ENCODE measurements at regions not wholly inside any gene's neighbourhood (a gene's known extent, or its start where the extent isn't known, plus 50 kb on each side); places are given as distances from the start of the nearest gene placed in this dataset.

DNA sequence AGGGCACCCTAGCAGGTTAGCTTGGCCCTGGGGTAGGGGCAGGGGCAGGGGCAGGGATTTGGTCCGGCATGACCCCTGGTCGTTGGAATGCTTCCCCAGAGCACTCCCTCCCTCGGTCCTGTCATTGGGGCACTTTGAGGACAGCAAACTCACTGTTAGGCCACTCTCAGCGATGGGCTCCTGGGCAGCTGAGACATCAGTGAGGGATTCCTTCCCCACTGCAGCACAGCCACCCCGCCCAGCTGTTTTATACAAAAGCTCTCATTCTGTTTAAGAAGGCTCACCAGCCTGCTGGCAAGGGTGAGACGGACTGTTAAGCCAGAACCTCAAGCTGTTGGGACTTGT is 86.9 kb upstream of the F3 start:
- no peaks in the 10 kb centered on the region for H3K36me3 ChIP-seq (replicated peaks in 1 of 2; ENCODE audit: control insufficient read depth in 2 of 2, insufficient read depth in 2 of 2, low read length in 2 of 2)
- no peaks in the 10 kb centered on the region for H3K9me3 ChIP-seq (replicated peaks in 1 of 2; ENCODE audit: control insufficient read depth in 2 of 2, insufficient read depth in 1 of 2, low read depth in 1 of 2, low read length in 2 of 2)
- H3K9ac ChIP-seq (ENCODE audit: low read depth, low read length, poor library complexity), result no peak overlapping the region
- no peak overlapping the region for H4K91ac ChIP-seq (ENCODE audit: low read depth, low read length, poor library complexity)
- no peak overlapping the region for H2AK5ac ChIP-seq (ENCODE audit: low read depth, low read length)
- no peak overlapping the region for H3K4ac ChIP-seq (ENCODE audit: low read length)
- H3K27ac ChIP-seq (replicated peaks; ENCODE audit: low read length), result no peak overlapping the region
- H2BK15ac ChIP-seq (ENCODE audit: low read length), result no peak overlapping the region
- H3K14ac ChIP-seq (ENCODE audit: low read length), result no peak overlapping the region
- H3K4me2 ChIP-seq (ENCODE audit: insufficient read depth, low read length, poor library complexity, severe bottlenecking), result no peak overlapping the region
- no peak overlapping the region for H2BK120ac ChIP-seq (ENCODE audit: low read depth, low read length)
- H2AFZ ChIP-seq (ENCODE audit: low read length), result no peak overlapping the region
- no peak overlapping the region for H3K23ac ChIP-seq (ENCODE audit: low read depth, low read length, poor library complexity)
- H2BK12ac ChIP-seq (ENCODE audit: low read length), result no peak overlapping the region
- WGBS, 2 donors (ENCODE audit: extremely low coverage in 2 of 2, insufficient read length in 2 of 2, insufficient replicate concordance in 1 of 2), result no CpG with 5 or more reads among the region's 6 CpGs
- no peak overlapping the region for H3K4me3 ChIP-seq (ENCODE audit: low read length in 2 of 2)
- no peak overlapping the region for H3K18ac ChIP-seq (ENCODE audit: low read length)
- no peak for DNase-seq (ENCODE audit: low spot score)
- H3K4me1 ChIP-seq (ENCODE audit: control insufficient read depth in 2 of 2, insufficient read depth in 1 of 2, low read depth in 1 of 2, low read length in 2 of 2), result peaks cover 6 to 8% of the 10 kb centered on the region in 2 donors
- no peaks in the 10 kb centered on the region for H3K79me1 ChIP-seq (ENCODE audit: low read depth, low read length)
- H4K8ac ChIP-seq (ENCODE audit: low read depth, low read length), result no peak overlapping the region
- H2BK5ac ChIP-seq (ENCODE audit: low read length), result no peak overlapping the region
- no peaks in the 10 kb centered on the region for H3K27me3 ChIP-seq (ENCODE audit: control insufficient read depth in 3 of 3, insufficient read depth in 3 of 3, low read depth in 1 of 3, low read length in 3 of 3)

DNA sequence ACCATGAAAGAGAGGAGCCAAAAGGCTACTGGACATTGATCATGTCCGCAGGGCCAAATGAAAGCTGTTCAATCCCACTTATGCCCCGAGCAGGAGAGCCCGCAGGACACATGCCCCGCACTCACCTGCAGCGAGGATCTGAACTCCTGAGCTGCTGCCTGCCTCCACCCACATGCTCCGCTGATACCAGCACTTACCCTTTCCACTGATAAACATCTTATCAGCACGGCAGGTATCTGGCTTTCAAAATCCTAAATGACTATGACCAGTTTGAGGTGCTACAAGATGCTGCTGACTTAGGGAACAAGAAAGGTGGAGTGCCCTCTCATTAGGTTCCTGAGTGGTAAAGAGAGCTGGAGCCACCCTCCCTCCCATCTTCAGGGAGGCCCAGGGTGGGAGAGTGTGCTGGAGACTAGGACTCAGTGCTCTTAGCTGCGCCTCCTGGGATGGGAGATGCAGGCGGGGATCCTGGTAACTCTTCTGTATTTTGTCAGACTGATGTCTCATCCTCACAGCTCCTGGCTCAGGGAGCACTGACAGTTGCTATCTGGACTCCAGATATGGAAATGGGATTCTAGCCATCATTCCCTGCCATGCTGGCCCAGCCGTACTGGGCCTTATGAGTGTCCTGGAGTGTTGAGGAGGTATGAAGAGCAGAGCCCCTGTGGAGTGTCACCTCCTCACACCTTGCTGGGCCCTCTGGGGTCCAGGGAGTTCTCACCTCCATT is 86.4 kb upstream of the F3 start:
- H3K27ac ChIP-seq (replicated peaks; ENCODE audit: low read length), result no peak overlapping the region
- H3K27me3 ChIP-seq (ENCODE audit: control insufficient read depth in 3 of 3, insufficient read depth in 3 of 3, low read depth in 1 of 3, low read length in 3 of 3), result no peaks in the 10 kb centered on the region
- no peaks in the 10 kb centered on the region for H3K9me3 ChIP-seq (replicated peaks in 1 of 2; ENCODE audit: control insufficient read depth in 2 of 2, insufficient read depth in 1 of 2, low read depth in 1 of 2, low read length in 2 of 2)
- H2BK12ac ChIP-seq (ENCODE audit: low read length), result no peak overlapping the region
- H2BK120ac ChIP-seq (ENCODE audit: low read depth, low read length), result no peak overlapping the region
- H3K36me3 ChIP-seq (replicated peaks in 1 of 2; ENCODE audit: control insufficient read depth in 2 of 2, insufficient read depth in 2 of 2, low read length in 2 of 2), result no peaks in the 10 kb centered on the region
- H4K91ac ChIP-seq (ENCODE audit: low read depth, low read length, poor library complexity), result no peak overlapping the region
- H3K14ac ChIP-seq (ENCODE audit: low read length), result no peak overlapping the region
- no peak overlapping the region for H3K23ac ChIP-seq (ENCODE audit: low read depth, low read length, poor library complexity)
- peak overlapping the region in 1 of 2 donors; percentile 25 for H3K4me3 ChIP-seq (ENCODE audit: low read length in 2 of 2)
- H2AK5ac ChIP-seq (ENCODE audit: low read depth, low read length), result no peak overlapping the region
- H2AFZ ChIP-seq (ENCODE audit: low read length), result no peak overlapping the region
- no peak overlapping the region for H3K4ac ChIP-seq (ENCODE audit: low read length)
- no peak overlapping the region for H2BK15ac ChIP-seq (ENCODE audit: low read length)
- H3K4me1 ChIP-seq (ENCODE audit: control insufficient read depth in 2 of 2, insufficient read depth in 1 of 2, low read depth in 1 of 2, low read length in 2 of 2), result peaks cover 11 to 14% of the 10 kb centered on the region in 2 donors
- DNase-seq (ENCODE audit: low spot score), result no peak
- no peak overlapping the region for H3K9ac ChIP-seq (ENCODE audit: low read depth, low read length, poor library complexity)
- no CpG with 5 or more reads among the region's 10 CpGs for WGBS, 2 donors (ENCODE audit: extremely low coverage in 2 of 2, insufficient read length in 2 of 2, insufficient replicate concordance in 1 of 2)
- H2BK5ac ChIP-seq (ENCODE audit: low read length), result no peak overlapping the region
- H3K18ac ChIP-seq (ENCODE audit: low read length), result peak overlapping the region; percentile 15
- H4K8ac ChIP-seq (ENCODE audit: low read depth, low read length), result no peak overlapping the region
- no peaks in the 10 kb centered on the region for H3K79me1 ChIP-seq (ENCODE audit: low read depth, low read length)
- no peak overlapping the region for H3K4me2 ChIP-seq (ENCODE audit: insufficient read depth, low read length, poor library complexity, severe bottlenecking)

DNA sequence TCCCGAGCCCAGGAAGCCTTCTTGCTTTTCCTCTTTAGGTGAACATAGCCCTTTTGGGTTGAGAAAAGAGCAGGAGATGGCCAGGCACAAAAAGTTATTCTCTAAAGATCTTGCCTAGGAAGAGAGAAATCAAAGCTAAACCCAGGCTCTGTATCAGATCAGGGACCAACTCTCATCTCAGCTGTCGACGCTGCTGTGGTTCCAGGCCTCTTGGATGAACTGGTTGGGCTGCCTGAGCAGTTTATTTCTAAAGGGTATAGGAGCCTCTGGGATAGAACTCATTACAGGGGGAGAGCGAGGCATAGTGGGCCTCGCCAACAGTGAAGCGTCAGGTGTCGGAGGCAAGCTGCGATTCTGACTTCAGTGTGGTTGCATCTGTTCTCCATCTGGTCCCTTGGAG is 82.6 kb upstream of the F3 start:
- Histone ChIP-seq H2AK5ac (ENCODE audit: low read depth, low read length) (no peak overlapping the region), H3K79me1 (ENCODE audit: low read depth, low read length) (no peaks in the 10 kb centered on the region), H3K9ac (ENCODE audit: low read depth, low read length, poor library complexity) (no peak overlapping the region), H2AFZ (ENCODE audit: low read length) (peak overlapping the region; percentile 74), H2BK12ac (ENCODE audit: low read length) (no peak overlapping the region), H3K9me3 (replicated peaks in 1 of 2; ENCODE audit: control insufficient read depth in 2 of 2, insufficient read depth in 1 of 2, low read depth in 1 of 2, low read length in 2 of 2) (peaks cover 2 to 6% of the 10 kb centered on the region in 2 donors), H3K27ac (replicated peaks; ENCODE audit: low read length) (no peak overlapping the region), H2BK5ac (ENCODE audit: low read length) (no peak overlapping the region), H3K4me1 (ENCODE audit: control insufficient read depth in 2 of 2, insufficient read depth in 1 of 2, low read depth in 1 of 2, low read length in 2 of 2) (peaks cover 22 to 25% of the 10 kb centered on the region in 2 donors), H3K4ac (ENCODE audit: low read length) (no peak overlapping the region), H2BK120ac (ENCODE audit: low read depth, low read length) (no peak overlapping the region), H4K8ac (ENCODE audit: low read depth, low read length) (no peak overlapping the region), H2BK15ac (ENCODE audit: low read length) (no peak overlapping the region), H3K27me3 (ENCODE audit: control insufficient read depth in 3 of 3, insufficient read depth in 3 of 3, low read depth in 1 of 3, low read length in 3 of 3) (no peaks in the 10 kb centered on the region), H3K14ac (ENCODE audit: low read length) (no peak overlapping the region), H3K4me3 (ENCODE audit: low read length in 2 of 2) (no peak overlapping the region), H3K4me2 (ENCODE audit: insufficient read depth, low read length, poor library complexity, severe bottlenecking) (no peak overlapping the region), H3K18ac (ENCODE audit: low read length) (no peak overlapping the region), H3K36me3 (replicated peaks in 1 of 2; ENCODE audit: control insufficient read depth in 2 of 2, insufficient read depth in 2 of 2, low read length in 2 of 2) (no peaks in the 10 kb centered on the region), H4K91ac (ENCODE audit: low read depth, low read length, poor library complexity) (no peak overlapping the region), H3K23ac (ENCODE audit: low read depth, low read length, poor library complexity) (no peak overlapping the region)
- no peak for DNase-seq (ENCODE audit: low spot score)
- WGBS, 2 donors (ENCODE audit: extremely low coverage in 2 of 2, insufficient read length in 2 of 2, insufficient replicate concordance in 1 of 2), result no CpG with 5 or more reads among the region's 8 CpGs

DNA sequence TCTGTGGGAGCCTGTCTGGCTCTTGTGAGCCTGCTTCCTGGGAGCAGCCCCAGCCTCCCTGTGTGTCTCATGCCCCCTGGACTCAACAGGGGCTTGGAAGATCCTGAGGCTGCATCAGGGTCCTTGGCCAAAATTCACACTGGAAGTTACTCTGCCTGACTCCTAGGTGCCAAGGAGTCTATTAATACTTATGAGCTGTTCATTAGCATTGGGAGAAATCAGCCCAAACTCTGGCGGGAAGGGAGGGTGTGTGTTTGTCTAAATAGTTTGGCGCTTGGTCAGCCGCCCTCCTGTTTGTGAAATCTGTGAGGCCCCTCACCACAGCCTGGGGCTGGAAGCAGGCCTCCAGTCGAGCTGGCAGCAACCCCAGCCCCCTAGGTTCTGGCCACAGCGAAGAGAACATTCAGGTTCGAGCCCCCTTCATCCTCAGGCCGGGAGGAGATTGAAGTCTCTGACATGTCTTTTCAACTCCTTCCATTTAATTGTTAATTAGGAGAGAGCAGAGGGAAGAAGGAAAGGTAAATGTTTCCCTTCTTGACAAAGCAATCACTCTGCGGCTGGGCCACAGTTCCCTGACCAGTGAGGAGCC is 82.1 kb upstream of the F3 start:
- no peak overlapping the region for H4K8ac ChIP-seq (ENCODE audit: low read depth, low read length)
- peak overlapping the region; percentile 11 for H2BK15ac ChIP-seq (ENCODE audit: low read length)
- H2AFZ ChIP-seq (ENCODE audit: low read length), result peak overlapping the region; percentile 74
- H2AK5ac ChIP-seq (ENCODE audit: low read depth, low read length), result peak overlapping the region; percentile 72
- H3K14ac ChIP-seq (ENCODE audit: low read length), result no peak overlapping the region
- H4K91ac ChIP-seq (ENCODE audit: low read depth, low read length, poor library complexity), result no peak overlapping the region
- H3K79me1 ChIP-seq (ENCODE audit: low read depth, low read length), result no peaks in the 10 kb centered on the region
- no peak overlapping the region for H3K23ac ChIP-seq (ENCODE audit: low read depth, low read length, poor library complexity)
- no peak overlapping the region for H2BK5ac ChIP-seq (ENCODE audit: low read length)
- H3K36me3 ChIP-seq (replicated peaks in 1 of 2; ENCODE audit: control insufficient read depth in 2 of 2, insufficient read depth in 2 of 2, low read length in 2 of 2), result no peaks in the 10 kb centered on the region
- H3K9ac ChIP-seq (ENCODE audit: low read depth, low read length, poor library complexity), result no peak overlapping the region
- no peak overlapping the region for H3K27ac ChIP-seq (replicated peaks; ENCODE audit: low read length)
- H2BK12ac ChIP-seq (ENCODE audit: low read length), result peak overlapping the region; percentile 77
- H3K4me1 ChIP-seq (ENCODE audit: control insufficient read depth in 2 of 2, insufficient read depth in 1 of 2, low read depth in 1 of 2, low read length in 2 of 2), result peaks cover 22 to 25% of the 10 kb centered on the region in 2 donors
- H2BK120ac ChIP-seq (ENCODE audit: low read depth, low read length), result peak overlapping the region; percentile 27
- no CpG with 5 or more reads among the region's 8 CpGs for WGBS, 2 donors (ENCODE audit: extremely low coverage in 2 of 2, insufficient read length in 2 of 2, insufficient replicate concordance in 1 of 2)
- H3K4me2 ChIP-seq (ENCODE audit: insufficient read depth, low read length, poor library complexity, severe bottlenecking), result no peak overlapping the region
- H3K18ac ChIP-seq (ENCODE audit: low read length), result peak overlapping the region; percentile 90
- H3K4ac ChIP-seq (ENCODE audit: low read length), result no peak overlapping the region
- H3K9me3 ChIP-seq (replicated peaks in 1 of 2; ENCODE audit: control insufficient read depth in 2 of 2, insufficient read depth in 1 of 2, low read depth in 1 of 2, low read length in 2 of 2), result peaks cover 2 to 6% of the 10 kb centered on the region in 2 donors
- H3K4me3 ChIP-seq (ENCODE audit: low read length in 2 of 2), result no peak overlapping the region
- DNase-seq (ENCODE audit: low spot score), result no peak
- H3K27me3 ChIP-seq (ENCODE audit: control insufficient read depth in 3 of 3, insufficient read depth in 3 of 3, low read depth in 1 of 3, low read length in 3 of 3), result no peaks in the 10 kb centered on the region

Measured in neuronal stem cell (in vitro differentiated cells).